ENCODE measurements at regions not wholly inside any gene's neighbourhood (a gene's known extent, or its start where the extent isn't known, plus 50 kb on each side); places are given as distances from the start of the nearest gene placed in this dataset.

GRCh38 chr1:143727263-143727662 is 244.5 kb downstream of the FAM72C start:
- Histone ChIP-seq H3K4me1 (ENCODE audit: insufficient read depth, low read length, severe bottlenecking) (no peaks in the 10 kb centered on the region), H3F3A (ENCODE audit: insufficient read depth, low read length) (no peaks in the 10 kb centered on the region), H3K9me2 (ENCODE audit: low read depth, low read length) (no peaks in the 10 kb centered on the region), H3K79me2 (ENCODE audit: insufficient read depth, low read length) (no peaks in the 10 kb centered on the region), H2AFZ (ENCODE audit: low read length) (no peak overlapping the region), H3K27me3 (ENCODE audit: insufficient read depth, low read length) (no peaks in the 10 kb centered on the region), H3K9ac (ENCODE audit: low read length) (no peak overlapping the region), H3K9me3 (ENCODE audit: low read length) (no peaks in the 10 kb centered on the region), H3K4me3 (ENCODE audit: low read depth, low read length, poor library complexity, severe bottlenecking) (no peak overlapping the region), H4K20me1 (ENCODE audit: insufficient read depth, low read length) (no peaks in the 10 kb centered on the region), H3K27ac (ENCODE audit: low read depth, low read length, poor library complexity, severe bottlenecking) (no peak overlapping the region), H3K4me2 (ENCODE audit: low read length) (no peak overlapping the region), H3K36me3 (ENCODE audit: insufficient read depth, low read length) (no peaks in the 10 kb centered on the region)
- TF ChIP-seq CTCF (IDR thresholded peaks at IDR 0.05; ENCODE audit: low read length) (no peak), EZH2 (IDR thresholded peaks at IDR 0.05; ENCODE audit: borderline replicate concordance, low read length) (no peak)

GRCh38 chr1:143721024-143721373 is 250.8 kb downstream of the FAM72C start:
- H3K4me3 ChIP-seq (ENCODE audit: low read depth, low read length, poor library complexity, severe bottlenecking), result no peak overlapping the region
- no peaks in the 10 kb centered on the region for H3K9me3 ChIP-seq (ENCODE audit: low read length)
- H3K9me2 ChIP-seq (ENCODE audit: low read depth, low read length), result no peaks in the 10 kb centered on the region
- H4K20me1 ChIP-seq (ENCODE audit: insufficient read depth, low read length), result no peaks in the 10 kb centered on the region
- H3K4me2 ChIP-seq (ENCODE audit: low read length), result no peak overlapping the region
- no peaks in the 10 kb centered on the region for H3K27me3 ChIP-seq (ENCODE audit: insufficient read depth, low read length)
- no peak overlapping the region for H3K27ac ChIP-seq (ENCODE audit: low read depth, low read length, poor library complexity, severe bottlenecking)
- TF ChIP-seq EZH2 (IDR thresholded peaks at IDR 0.05; ENCODE audit: borderline replicate concordance, low read length) (no peak), CTCF (IDR thresholded peaks at IDR 0.05; ENCODE audit: low read length) (no peak)
- H3K36me3 ChIP-seq (ENCODE audit: insufficient read depth, low read length), result no peaks in the 10 kb centered on the region
- H3K9ac ChIP-seq (ENCODE audit: low read length), result no peak overlapping the region
- no peaks in the 10 kb centered on the region for H3K4me1 ChIP-seq (ENCODE audit: insufficient read depth, low read length, severe bottlenecking)
- H3K79me2 ChIP-seq (ENCODE audit: insufficient read depth, low read length), result no peaks in the 10 kb centered on the region
- H2AFZ ChIP-seq (ENCODE audit: low read length), result no peak overlapping the region
- no peaks in the 10 kb centered on the region for H3F3A ChIP-seq (ENCODE audit: insufficient read depth, low read length)

- H3K27me3 ChIP-seq (ENCODE audit: insufficient read depth, low read length), result no peaks in the 10 kb centered on the region
- no peak overlapping the region for H3K9ac ChIP-seq (ENCODE audit: low read length)
- no peaks in the 10 kb centered on the region for H3K4me1 ChIP-seq (ENCODE audit: insufficient read depth, low read length, severe bottlenecking)
- no peaks in the 10 kb centered on the region for H3K36me3 ChIP-seq (ENCODE audit: insufficient read depth, low read length)
- no peaks in the 10 kb centered on the region for H4K20me1 ChIP-seq (ENCODE audit: insufficient read depth, low read length)
- H3F3A ChIP-seq (ENCODE audit: insufficient read depth, low read length), result no peaks in the 10 kb centered on the region
- H3K9me3 ChIP-seq (ENCODE audit: low read length), result no peaks in the 10 kb centered on the region
- no peak overlapping the region for H3K4me3 ChIP-seq (ENCODE audit: low read depth, low read length, poor library complexity, severe bottlenecking)
- TF ChIP-seq EZH2 (IDR thresholded peaks at IDR 0.05; ENCODE audit: borderline replicate concordance, low read length) (no peak), CTCF (IDR thresholded peaks at IDR 0.05; ENCODE audit: low read length) (no peak)
- H2AFZ ChIP-seq (ENCODE audit: low read length), result no peak overlapping the region
- no peaks in the 10 kb centered on the region for H3K79me2 ChIP-seq (ENCODE audit: insufficient read depth, low read length)
- no peaks in the 10 kb centered on the region for H3K9me2 ChIP-seq (ENCODE audit: low read depth, low read length)
- H3K4me2 ChIP-seq (ENCODE audit: low read length), result no peak overlapping the region
- no peak overlapping the region for H3K27ac ChIP-seq (ENCODE audit: low read depth, low read length, poor library complexity, severe bottlenecking)
These were observed 251.4 kb downstream of the FAM72C start for GRCh38 chr1:143720087-143721023.

Measured in OCI-LY1 (cell line).